ENCODE measurements at regions not wholly inside any gene's neighbourhood (a gene's known extent, or its start where the extent isn't known, plus 50 kb on each side); places are given as distances from the start of the nearest gene placed in this dataset.

- Histone ChIP-seq H3K4me2 (ENCODE audit: low read depth, low read length, poor library complexity, severe bottlenecking) (no peak overlapping the region), H3K9me3 (ENCODE audit: insufficient read depth, low read depth, low read length) (peaks cover 3% of the 10 kb centered on the region; the same call in 1 of the 2 replicates), H3K27me3 (ENCODE audit: insufficient read depth, low read length, poor library complexity, severe bottlenecking) (no peaks in the 10 kb centered on the region), H3K9me2 (replicated peaks; ENCODE audit: low read depth, low read length) (no peaks in the 10 kb centered on the region), H4K20me1 (ENCODE audit: insufficient read depth, low read length, poor library complexity, severe bottlenecking) (no peaks in the 10 kb centered on the region), H2AFZ (ENCODE audit: low read length) (no peak overlapping the region), H3K9ac (ENCODE audit: low read depth, low read length, poor library complexity, severe bottlenecking) (no peak overlapping the region), H3K4me3 (ENCODE audit: low read length, poor library complexity, severe bottlenecking) (no peak overlapping the region), H3F3A (ENCODE audit: low read depth) (no peaks in the 10 kb centered on the region), H3K36me3 (ENCODE audit: insufficient read depth, low read length) (no peaks in the 10 kb centered on the region), H3K4me1 (ENCODE audit: insufficient read depth, low read length, poor library complexity, severe bottlenecking) (no peaks in the 10 kb centered on the region), H3K79me2 (ENCODE audit: insufficient read depth, low read length) (no peaks in the 10 kb centered on the region)
- TF ChIP-seq CTCF (conservative IDR thresholded peaks at IDR 0.05; ENCODE audit: low read length) (no peak), EZH2phosphoT487 (IDR thresholded peaks at IDR 0.05; ENCODE audit: borderline replicate concordance) (no peak)
Measured at GRCh38 chr7:40945788-40946187, 757.1 kb downstream of the INHBA start.

- Histone ChIP-seq H3K4me2 (ENCODE audit: low read depth, low read length, poor library complexity, severe bottlenecking) (no peak overlapping the region), H3K9me2 (replicated peaks; ENCODE audit: low read depth, low read length) (no peaks in the 10 kb centered on the region), H3K9ac (ENCODE audit: low read depth, low read length, poor library complexity, severe bottlenecking) (no peak overlapping the region), H3K36me3 (ENCODE audit: insufficient read depth, low read length) (no peaks in the 10 kb centered on the region), H3K79me2 (ENCODE audit: insufficient read depth, low read length) (no peaks in the 10 kb centered on the region), H4K20me1 (ENCODE audit: insufficient read depth, low read length, poor library complexity, severe bottlenecking) (no peaks in the 10 kb centered on the region), H3K4me1 (ENCODE audit: insufficient read depth, low read length, poor library complexity, severe bottlenecking) (no peaks in the 10 kb centered on the region), H3K9me3 (ENCODE audit: insufficient read depth, low read depth, low read length) (peaks cover 3% of the 10 kb centered on the region; the same call in 1 of the 2 replicates), H3K27me3 (ENCODE audit: insufficient read depth, low read length, poor library complexity, severe bottlenecking) (no peaks in the 10 kb centered on the region), H2AFZ (ENCODE audit: low read length) (no peak overlapping the region), H3K4me3 (ENCODE audit: low read length, poor library complexity, severe bottlenecking) (no peak overlapping the region), H3F3A (ENCODE audit: low read depth) (no peaks in the 10 kb centered on the region)
- TF ChIP-seq EZH2phosphoT487 (IDR thresholded peaks at IDR 0.05; ENCODE audit: borderline replicate concordance) = no peak
- TF ChIP-seq CTCF (conservative IDR thresholded peaks at IDR 0.05; ENCODE audit: low read length) = no peak
Measured at GRCh38 chr7:40944981-40945585, 757.8 kb downstream of the INHBA start.

GRCh38 chr7:40937879-40938278, 765.0 kb downstream of the INHBA start:
- H3K9ac ChIP-seq (ENCODE audit: low read depth, low read length, poor library complexity, severe bottlenecking) = no peak overlapping the region
- H3K9me2 ChIP-seq (replicated peaks; ENCODE audit: low read depth, low read length) = no peaks in the 10 kb centered on the region
- H3F3A ChIP-seq (ENCODE audit: low read depth) = no peaks in the 10 kb centered on the region
- H4K20me1 ChIP-seq (ENCODE audit: insufficient read depth, low read length, poor library complexity, severe bottlenecking) = no peaks in the 10 kb centered on the region
- H3K9me3 ChIP-seq (ENCODE audit: insufficient read depth, low read depth, low read length) = no peaks in the 10 kb centered on the region
- no peaks in the 10 kb centered on the region for H3K4me1 ChIP-seq (ENCODE audit: insufficient read depth, low read length, poor library complexity, severe bottlenecking)
- H3K4me2 ChIP-seq (ENCODE audit: low read depth, low read length, poor library complexity, severe bottlenecking) = no peak overlapping the region
- H2AFZ ChIP-seq (ENCODE audit: low read length) = no peak overlapping the region
- no peak overlapping the region for H3K4me3 ChIP-seq (ENCODE audit: low read length, poor library complexity, severe bottlenecking)
- no peaks in the 10 kb centered on the region for H3K79me2 ChIP-seq (ENCODE audit: insufficient read depth, low read length)
- H3K36me3 ChIP-seq (ENCODE audit: insufficient read depth, low read length) = no peaks in the 10 kb centered on the region
- TF ChIP-seq CTCF (conservative IDR thresholded peaks at IDR 0.05; ENCODE audit: low read length) (no peak), EZH2phosphoT487 (IDR thresholded peaks at IDR 0.05; ENCODE audit: borderline replicate concordance) (no peak)
- no peaks in the 10 kb centered on the region for H3K27me3 ChIP-seq (ENCODE audit: insufficient read depth, low read length, poor library complexity, severe bottlenecking)
